HEK293T (cell line): ENCODE measurements at regions not wholly inside any gene's neighbourhood (a gene's known extent, or its start where the extent isn't known, plus 50 kb on each side); places are given as distances from the start of the nearest gene placed in this dataset.

Source experiments
- BHLHE40 ChIP-seq: fragments of 450-650 bp; IDR thresholded peaks from 2 replicates; pipeline ENCODE4 v1.6.1; 2016; ENCODE audit warnings: mild to moderate bottlenecking, moderate library complexity, borderline replicate concordance
- FOXA1 ChIP-seq: fragments of 450-650 bp; IDR thresholded peaks from 2 replicates; pipeline ENCODE4 v1.6.1; 2016; ENCODE audit warnings: mild to moderate bottlenecking
- FOXK2 ChIP-seq: fragments of 450-650 bp; IDR thresholded peaks from 2 replicates; pipeline ENCODE4 v1.6.1; 2016; ENCODE audit warnings: mild to moderate bottlenecking
- PKNOX1 ChIP-seq: fragments of 450-650 bp; IDR thresholded peaks from 2 replicates; pipeline ENCODE4 v1.6.1; 2016
- SP1 ChIP-seq: fragments of 450-650 bp; IDR thresholded peaks from 2 replicates; pipeline ENCODE4 v1.6.1; 2017
- TARDBP ChIP-seq: fragments of 450-650 bp; IDR thresholded peaks from 2 replicates; pipeline ENCODE4 v1.6.1; 2016
- ZNF384 ChIP-seq: fragments of 450-650 bp; IDR thresholded peaks from 2 replicates; pipeline ENCODE4 v1.6.1; 2016

DNA sequence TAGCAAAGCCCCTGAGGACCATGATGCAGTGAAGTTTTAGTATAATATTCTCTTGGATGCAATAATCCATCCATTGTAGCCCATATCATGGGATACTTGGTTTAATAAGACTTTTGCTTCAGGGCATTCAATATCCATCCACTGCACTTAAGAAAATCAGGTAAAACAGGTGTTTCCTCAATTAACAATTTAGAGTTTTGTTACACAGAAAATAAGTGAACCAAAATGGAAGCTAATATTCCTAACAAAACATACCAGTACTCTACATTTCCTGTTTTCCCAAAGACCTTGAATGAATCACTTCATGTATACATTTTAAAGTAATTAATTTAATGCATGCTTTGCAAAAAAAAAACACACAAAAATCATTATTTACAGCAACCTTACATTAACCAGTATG, 305.6 kb downstream of the NR2F1-AS1 start:
- TF ChIP-seq SP1 (no peak), BHLHE40 (no peak), ZNF384 (no peak), FOXA1 (no peak), TARDBP (no peak), FOXK2 (no peak), PKNOX1 (no peak)
